HTR-8/SVneo (cell line): ENCODE measurements at regions not wholly inside any gene's neighbourhood (a gene's known extent, or its start where the extent isn't known, plus 50 kb on each side); places are given as distances from the start of the nearest gene placed in this dataset.

ENCODE experiments used
- DNase-seq: peaks from one replicate; pipeline ENCODE4 v3.0.0; 2011; ENCODE audit warnings: low spot score, mixed read lengths; ENCODE audit not compliant: insufficient read length
- FAIRE-seq: peaks from 2 replicates; lab custom pipeline; 2011; peaks lifted over from hg19 to GRCh38; lab: Jason Lieb, UNC

GRCh38 chr10:47053081-47053798 is 142.0 kb downstream of the PTPN20 start:
- FAIRE-seq = no peak
- no peak for DNase-seq

- FAIRE-seq (no peak), DNase-seq (no peak)
Observed at GRCh38 chr10:47054974-47055373, 143.7 kb downstream of the PTPN20 start.

- DNase-seq (no peak), FAIRE-seq (no peak)
Observed at GRCh38 chr10:47055386-47056246, 144.4 kb downstream of the PTPN20 start.

- FAIRE-seq (no peak), DNase-seq (no peak)
Observed at GRCh38 chr10:47056247-47056510, 145.0 kb downstream of the PTPN20 start.

GRCh38 chr10:47057471-47057870 is 146.2 kb downstream of the PTPN20 start:
- DNase-seq (no peak), FAIRE-seq (no peak)

- no peak for DNase-seq
- FAIRE-seq = no peak
Observed at GRCh38 chr10:47058032-47058702, 146.9 kb downstream of the PTPN20 start.

- peak; percentile 36 for DNase-seq
- FAIRE-seq = peak; percentile 59
Observed at GRCh38 chr10:47058961-47059391, 147.7 kb downstream of the PTPN20 start.

GRCh38 chr10:47059606-47060311 is 148.5 kb downstream of the PTPN20 start:
- FAIRE-seq = no peak
- no peak for DNase-seq

- DNase-seq (no peak), FAIRE-seq (no peak)
Observed at GRCh38 chr10:47060356-47060755, 149.1 kb downstream of the PTPN20 start.

GRCh38 chr10:47060993-47061500 is 149.8 kb downstream of the PTPN20 start:
- DNase-seq = no peak
- FAIRE-seq = no peak

GRCh38 chr10:47061776-47062175 is 150.5 kb downstream of the PTPN20 start:
- DNase-seq (no peak), FAIRE-seq (no peak)

- no peak for DNase-seq
- FAIRE-seq = no peak
Observed at GRCh38 chr10:47062441-47063200, 151.4 kb downstream of the PTPN20 start.

GRCh38 chr10:47063858-47064257 is 152.6 kb downstream of the PTPN20 start:
- DNase-seq = no peak

GRCh38 chr10:47065903-47066302 is 154.7 kb downstream of the PTPN20 start:
- FAIRE-seq (peak; percentile 38), DNase-seq (no peak)

More at GRCh38 chr10:47063858-47064257, 152.6 kb downstream of the PTPN20 start:
- no peak for FAIRE-seq

GRCh38 chr10:47067949-47068940 is 157.0 kb downstream of the PTPN20 start:
- FAIRE-seq = no peak

GRCh38 chr10:47070541-47070940 is 159.3 kb downstream of the PTPN20 start:
- DNase-seq (no peak), FAIRE-seq (no peak)

More at GRCh38 chr10:47067949-47068940, 157.0 kb downstream of the PTPN20 start:
- no peak for DNase-seq

- peak; percentile 48 for FAIRE-seq
- no peak for DNase-seq
Observed at GRCh38 chr10:47071891-47072290, 160.7 kb downstream of the PTPN20 start.

- no peak for FAIRE-seq
- no peak for DNase-seq
Observed at GRCh38 chr10:47073967-47074366, 162.7 kb downstream of the PTPN20 start.
